GM12878 (cell line): ENCODE measurements at regions not wholly inside any gene's neighbourhood (a gene's known extent, or its start where the extent isn't known, plus 50 kb on each side); places are given as distances from the start of the nearest gene placed in this dataset.

ENCODE experiments used
- ATAC-seq: fragments of 200-7000 bp; cut with Tn5 transposase; 3 replicates; pipeline ENCODE4 v1.9.1; 2020; ENCODE audit warnings: mild to moderate bottlenecking, moderate library complexity
- BruUV-seq: library from RNA; stranded (reverse); fragments of 400-500 nt; replicated peaks from 2 replicates; lab custom pipeline; 2021; lab: Mats Ljungman, UMichigan
- CTCF ChIA-PET: fragments of 300-600 bp; sonication (Branson Sonifier 250); formaldehyde crosslinking; extraction: SDS; loops from one replicate; lab custom pipeline; 2021; ENCODE audit warnings: inconsistent platforms; lab: Yijun Ruan, JAX
- POLR2A ChIA-PET: fragments of 350-600 bp; formaldehyde crosslinking; extraction: SDS; loops from one replicate; lab custom pipeline; 2021; ENCODE audit warnings: inconsistent platforms; lab: Charles Lee
- RAD21 ChIA-PET: fragments of 300-600 bp; sonication (Branson Sonifier 250); formaldehyde crosslinking; loops from one replicate; lab custom pipeline; 2023; ENCODE audit warnings: antibody characterized with exemption; ENCODE audit not compliant: unreplicated experiment; lab: Charles Lee
- SMC1A ChIA-PET: fragments of 300-600 bp; sonication (Branson Sonifier 250); formaldehyde crosslinking; loops from one replicate; lab custom pipeline; 2023; ENCODE audit not compliant: unreplicated experiment, uncharacterized antibody; lab: Charles Lee
- DNase-seq: peaks from one replicate; pipeline ENCODE4 v3.0.0-alpha.2; 2011; ENCODE audit warnings: low read depth, low spot score
- FAIRE-seq: peaks from 3 replicates; lab custom pipeline; 2011; peaks lifted over from hg19 to GRCh38; lab: Jason Lieb, UNC
- H2AFZ ChIP-seq: 2 replicates; pipeline ENCODE4 v1.6.0; 2011; ENCODE audit warnings: low read depth, low read length, control low read depth; ENCODE audit not compliant: control insufficient read depth
- H3K27ac ChIP-seq: 2 replicates; pipeline ENCODE4 v1.5.1; 2011; ENCODE audit warnings: control low read depth; ENCODE audit not compliant: control insufficient read depth, insufficient read depth
- H3K27me3 ChIP-seq, 2 experiments: replicated peaks in 1 of 2; 2 replicates each; pipeline versions ENCODE4 v1.6.0 to v1.6.1; 2011; ENCODE audit warnings: low read length in 1 of 2; ENCODE audit not compliant: control insufficient read depth in 2 of 2, insufficient read depth in 2 of 2
- H3K36me3 ChIP-seq, 2 experiments: 2 replicates each; pipeline ENCODE4 v1.5.1; 2011; ENCODE audit warnings: low read length in 1 of 2; ENCODE audit not compliant: control insufficient read depth in 2 of 2, insufficient read depth in 2 of 2
- H3K4me1 ChIP-seq: 2 replicates; pipeline ENCODE4 v1.6.1; 2011; ENCODE audit warnings: mild to moderate bottlenecking, low read length, moderate library complexity, mixed read lengths; ENCODE audit not compliant: control insufficient read depth, insufficient read depth
- H3K4me2 ChIP-seq: 2 replicates; pipeline ENCODE4 v1.6.0; 2011; ENCODE audit warnings: control low read depth; ENCODE audit not compliant: control insufficient read depth, insufficient read depth
- H3K4me3 ChIP-seq: fragments of 200-600 bp; sonication (generic); 2 replicates; pipeline ENCODE4 v1.5.1; 2016
- H3K79me2 ChIP-seq: 2 replicates; pipeline ENCODE4 v1.6.0; 2011; ENCODE audit warnings: low read length; ENCODE audit not compliant: control insufficient read depth, insufficient read depth
- H3K9ac ChIP-seq: 2 replicates; pipeline ENCODE4 v1.8.0; 2011; ENCODE audit warnings: low read length, control low read depth, mixed read lengths; ENCODE audit not compliant: control insufficient read depth, insufficient read depth
- H3K9me3 ChIP-seq: replicated peaks from 3 replicates; pipeline ENCODE4 v1.5.1; 2011; ENCODE audit warnings: mild to moderate bottlenecking, low read length; ENCODE audit not compliant: control insufficient read depth, insufficient read depth
- H4K20me1 ChIP-seq: 2 replicates; pipeline ENCODE4 v1.6.0; 2011; ENCODE audit not compliant: control insufficient read depth, insufficient read depth
- ATF7 ChIP-seq: fragments of 450-650 bp; IDR thresholded peaks from 2 replicates; pipeline ENCODE4 v1.6.1; 2016; ENCODE audit warnings: low read depth, mild to moderate bottlenecking
- BCL11A ChIP-seq: IDR thresholded peaks from 2 replicates; pipeline ENCODE4 v1.6.1; 2011; ENCODE audit warnings: low read depth, low read length
- CBX5 ChIP-seq: sonication (generic); IDR thresholded peaks from 2 replicates; pipeline ENCODE4 v1.6.1; 2016; ENCODE audit warnings: low read depth, moderate library complexity, mild to moderate bottlenecking, inconsistent platforms
- DPF2 ChIP-seq: fragments of 450-650 bp; IDR thresholded peaks from 2 replicates; pipeline ENCODE4 v1.6.1; 2017; ENCODE audit warnings: mild to moderate bottlenecking
- EP300 ChIP-seq, 2 experiments: fragments of 150-350 bp in 1 of 2; IDR thresholded peaks; 2 replicates each; pipeline ENCODE4 v1.6.1; 2011 to 2012; ENCODE audit warnings: low read depth in 2 of 2, low read length in 2 of 2, borderline replicate concordance in 1 of 2, improper control_type of control experiment in 1 of 2, inconsistent platforms in 1 of 2; ENCODE audit not compliant: control insufficient read depth in 1 of 2
- GATAD2B ChIP-seq: fragments of 450-650 bp; conservative IDR thresholded peaks from 2 replicates; pipeline ENCODE4 v1.6.1; 2017; ENCODE audit warnings: low read depth, mild to moderate bottlenecking, moderate library complexity
- IRF4 ChIP-seq: IDR thresholded peaks from 2 replicates; pipeline ENCODE4 v1.6.1; 2011; ENCODE audit warnings: low read depth, low read length
- MEF2B ChIP-seq: fragments of 450-650 bp; IDR thresholded peaks from 2 replicates; pipeline ENCODE4 v1.6.1; 2018; ENCODE audit warnings: mild to moderate bottlenecking, moderate library complexity; ENCODE audit not compliant: partially characterized antibody, poor library complexity, severe bottlenecking
- NFYB ChIP-seq: IDR thresholded peaks from 2 replicates; pipeline ENCODE4 v1.6.1; 2011; ENCODE audit warnings: low read depth, mild to moderate bottlenecking, low read length, improper control_type of control experiment, moderate library complexity; ENCODE audit not compliant: insufficient read depth
- NR2C2 ChIP-seq: IDR thresholded peaks from 2 replicates; pipeline ENCODE4 v1.6.1; 2011; ENCODE audit warnings: borderline replicate concordance, low read depth; ENCODE audit not compliant: control insufficient read depth, insufficient read length
- POLR2AphosphoS5 ChIP-seq: IDR thresholded peaks from 2 replicates; pipeline ENCODE4 v1.6.1; 2011; ENCODE audit warnings: mild to moderate bottlenecking, low read length, inconsistent platforms
- RB1 ChIP-seq: fragments of 450-650 bp; formaldehyde crosslinking; IDR thresholded peaks from 2 replicates; pipeline ENCODE4 v1.6.1; 2017; ENCODE audit warnings: mild to moderate bottlenecking, borderline replicate concordance
- SPI1 ChIP-seq: IDR thresholded peaks from 2 replicates; pipeline ENCODE4 v1.6.1; 2011; ENCODE audit warnings: low read depth, mild to moderate bottlenecking, low read length, moderate library complexity, borderline replicate concordance; ENCODE audit not compliant: insufficient read depth
- TCF3 ChIP-seq: IDR thresholded peaks from 2 replicates; pipeline ENCODE4 v1.6.1; 2012; ENCODE audit warnings: low read depth, mild to moderate bottlenecking, low read length, borderline replicate concordance; ENCODE audit not compliant: insufficient read depth
- ZNF622 ChIP-seq: fragments of 450-650 bp; IDR thresholded peaks from 2 replicates; pipeline ENCODE4 v1.6.1; 2017; ENCODE audit warnings: mild to moderate bottlenecking, inconsistent platforms
- ZZZ3 ChIP-seq: IDR thresholded peaks from 2 replicates; pipeline ENCODE4 v1.6.1; 2011; ENCODE audit warnings: low read depth; ENCODE audit not compliant: control insufficient read depth, insufficient read length
- in situ Hi-C: fragments of 300-500 bp; cut with MboI; formaldehyde crosslinking; loops from 9 replicates; pipeline ENCODE4 v1.14.3; 2018; ENCODE audit warnings: mixed read lengths
- intact Hi-C: fragments of 100-400 bp; cut with micrococcal nuclease; formaldehyde crosslinking; loops from one replicate; pipeline ENCODE4 v1.14.2; 2022; ENCODE audit not compliant: unreplicated experiment
- TF ChIP-seq, protein P1 (sequence below): IDR thresholded peaks from 2 replicates; pipeline ENCODE4 v1.6.1; 2011; ENCODE audit warnings: borderline replicate concordance, low read depth, mild to moderate bottlenecking, moderate library complexity, mixed read lengths, low read length; ENCODE audit not compliant: insufficient read depth; ENCODE audit errors: extremely low read length
- TF ChIP-seq, protein P2 (sequence below): IDR thresholded peaks from 2 replicates; pipeline ENCODE4 v1.6.1; 2011; ENCODE audit warnings: borderline replicate concordance, low read depth, mild to moderate bottlenecking, moderate library complexity, low read length; ENCODE audit not compliant: insufficient read depth, poor library complexity, severe bottlenecking
- TF ChIP-seq, protein P3 (sequence below): fragments of 450-650 bp; IDR thresholded peaks from 2 replicates; pipeline ENCODE4 v1.6.1; 2017; ENCODE audit warnings: antibody characterized with exemption, mild to moderate bottlenecking, moderate library complexity

GRCh38 chr11:43145653-43146052 lies 166.1 kb upstream of the API5 start (continued):
- TF ChIP-seq, protein P1, sequence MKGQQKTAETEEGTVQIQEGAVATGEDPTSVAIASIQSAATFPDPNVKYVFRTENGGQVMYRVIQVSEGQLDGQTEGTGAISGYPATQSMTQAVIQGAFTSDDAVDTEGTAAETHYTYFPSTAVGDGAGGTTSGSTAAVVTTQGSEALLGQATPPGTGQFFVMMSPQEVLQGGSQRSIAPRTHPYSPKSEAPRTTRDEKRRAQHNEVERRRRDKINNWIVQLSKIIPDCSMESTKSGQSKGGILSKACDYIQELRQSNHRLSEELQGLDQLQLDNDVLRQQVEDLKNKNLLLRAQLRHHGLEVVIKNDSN: no peak
- TF ChIP-seq BCL11A (peak; percentile 43; the same call in 1 of the 2 replicates), CBX5 (peak; percentile 77; the same call in 1 of the 2 replicates), NFYB (no peak), POLR2AphosphoS5 (peak; percentile 69), DPF2 (peak; percentile 38; the same call in 1 of the 2 replicates), MEF2B (peak; percentile 10), EP300 (IDR thresholded peaks at IDR 0.05; ENCODE audit: borderline replicate concordance in 1 of 2, control insufficient read depth in 1 of 2, low read depth in 2 of 2, low read length in 2 of 2) (peak; percentile 30 to 59; a peak in 2 of 4 replicates), IRF4 (peak; percentile 45; the same call in 1 of the 2 replicates), GATAD2B (0 out of 2 replicates have a peak, but pooled peaks have one; percentile 24), ATF7 (peak; percentile 23; the same call in 1 of the 2 replicates)
- TF ChIP-seq, protein P2, sequence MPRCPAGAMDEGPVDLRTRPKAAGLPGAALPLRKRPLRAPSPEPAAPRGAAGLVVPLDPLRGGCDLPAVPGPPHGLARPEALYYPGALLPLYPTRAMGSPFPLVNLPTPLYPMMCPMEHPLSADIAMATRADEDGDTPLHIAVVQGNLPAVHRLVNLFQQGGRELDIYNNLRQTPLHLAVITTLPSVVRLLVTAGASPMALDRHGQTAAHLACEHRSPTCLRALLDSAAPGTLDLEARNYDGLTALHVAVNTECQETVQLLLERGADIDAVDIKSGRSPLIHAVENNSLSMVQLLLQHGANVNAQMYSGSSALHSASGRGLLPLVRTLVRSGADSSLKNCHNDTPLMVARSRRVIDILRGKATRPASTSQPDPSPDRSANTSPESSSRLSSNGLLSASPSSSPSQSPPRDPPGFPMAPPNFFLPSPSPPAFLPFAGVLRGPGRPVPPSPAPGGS: no peak
- TF ChIP-seq, all 136 proteins: peak for 23

- no peak overlapping the region for H3K27ac ChIP-seq
- H3K4me3 ChIP-seq: no peak overlapping the region
- peaks cover 9% of the 10 kb centered on the region for H3K4me1 ChIP-seq
- no peak for FAIRE-seq
- BruUV-seq: no TSS peak
- ChIA-PET SMC1A (no interaction called here), RAD21 (no interaction called here), CTCF (no interaction called here), POLR2A (no interaction called here)
- no peak overlapping the region for H2AFZ ChIP-seq
- H3K36me3 ChIP-seq: no peaks in the 10 kb centered on the region
- in situ Hi-C loops (no loop called here), intact Hi-C loops (no loop called here)
- no peaks in the 10 kb centered on the region for H3K27me3 ChIP-seq
- H4K20me1 ChIP-seq: no peaks in the 10 kb centered on the region
- no peaks in the 10 kb centered on the region for H3K79me2 ChIP-seq
- DNase-seq: no peak
- no peak for ATAC-seq
- H3K9me3 ChIP-seq: no peaks in the 10 kb centered on the region
- no peak overlapping the region for H3K4me2 ChIP-seq
- H3K9ac ChIP-seq: no peak overlapping the region
- TF ChIP-seq SPI1 (no peak), POLR2AphosphoS5 (no peak), BCL11A (no peak), RB1 (no peak), NR2C2 (no peak), ZNF622 (no peak), ZZZ3 (no peak), GATAD2B (no peak), TCF3 (no peak)
- TF ChIP-seq, protein P3, sequence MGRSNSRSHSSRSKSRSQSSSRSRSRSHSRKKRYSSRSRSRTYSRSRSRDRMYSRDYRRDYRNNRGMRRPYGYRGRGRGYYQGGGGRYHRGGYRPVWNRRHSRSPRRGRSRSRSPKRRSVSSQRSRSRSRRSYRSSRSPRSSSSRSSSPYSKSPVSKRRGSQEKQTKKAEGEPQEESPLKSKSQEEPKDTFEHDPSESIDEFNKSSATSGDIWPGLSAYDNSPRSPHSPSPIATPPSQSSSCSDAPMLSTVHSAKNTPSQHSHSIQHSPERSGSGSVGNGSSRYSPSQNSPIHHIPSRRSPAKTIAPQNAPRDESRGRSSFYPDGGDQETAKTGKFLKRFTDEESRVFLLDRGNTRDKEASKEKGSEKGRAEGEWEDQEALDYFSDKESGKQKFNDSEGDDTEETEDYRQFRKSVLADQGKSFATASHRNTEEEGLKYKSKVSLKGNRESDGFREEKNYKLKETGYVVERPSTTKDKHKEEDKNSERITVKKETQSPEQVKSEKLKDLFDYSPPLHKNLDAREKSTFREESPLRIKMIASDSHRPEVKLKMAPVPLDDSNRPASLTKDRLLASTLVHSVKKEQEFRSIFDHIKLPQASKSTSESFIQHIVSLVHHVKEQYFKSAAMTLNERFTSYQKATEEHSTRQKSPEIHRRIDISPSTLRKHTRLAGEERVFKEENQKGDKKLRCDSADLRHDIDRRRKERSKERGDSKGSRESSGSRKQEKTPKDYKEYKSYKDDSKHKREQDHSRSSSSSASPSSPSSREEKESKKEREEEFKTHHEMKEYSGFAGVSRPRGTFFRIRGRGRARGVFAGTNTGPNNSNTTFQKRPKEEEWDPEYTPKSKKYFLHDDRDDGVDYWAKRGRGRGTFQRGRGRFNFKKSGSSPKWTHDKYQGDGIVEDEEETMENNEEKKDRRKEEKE: no peak
These were observed 161.1 kb upstream of the API5 start for GRCh38 chr11:43150697-43151096.
